IPS-15b (cell line): ENCODE measurements at regions not wholly inside any gene's neighbourhood (a gene's known extent, or its start where the extent isn't known, plus 50 kb on each side); places are given as distances from the start of the nearest gene placed in this dataset.
"Not testable (repeated sequence)": the region's sequence is repeated elsewhere in the genome, so short reads cannot be mapped to it uniquely, and the experiment has no call there.

Experiments used
- H3K27me3 ChIP-seq: one replicate; pipeline ENCODE4 v1.6.1; 2013; ENCODE audit warnings: low read length; ENCODE audit not compliant: control insufficient read depth, insufficient read depth
- H3K36me3 ChIP-seq: one replicate; pipeline ENCODE4 v1.6.1; 2013; ENCODE audit warnings: low read length; ENCODE audit not compliant: control insufficient read depth, insufficient read depth
- H3K4me1 ChIP-seq: one replicate; pipeline ENCODE4 v1.6.1; 2013; ENCODE audit warnings: mild to moderate bottlenecking, low read length; ENCODE audit not compliant: control insufficient read depth, insufficient read depth
- H3K4me3 ChIP-seq: one replicate; pipeline ENCODE4 v1.5.1; 2013; ENCODE audit warnings: low read depth, low read length
- H3K9ac ChIP-seq: one replicate; pipeline ENCODE4 v1.6.1; 2013; ENCODE audit warnings: low read depth, mild to moderate bottlenecking, low read length
- H3K9me3 ChIP-seq: one replicate; pipeline ENCODE4 v1.6.1; 2013; ENCODE audit warnings: mild to moderate bottlenecking, low read length; ENCODE audit not compliant: control insufficient read depth, insufficient read depth

GRCh38 chr7:142451817-142452216 is 194.0 kb upstream of the PRSS58 start:
- Histone ChIP-seq H3K36me3 (no peaks in the 10 kb centered on the region), H3K9me3 (no peaks in the 10 kb centered on the region), H3K9ac (no peak overlapping the region), H3K27me3 (no peaks in the 10 kb centered on the region), H3K4me1 (no peaks in the 10 kb centered on the region), H3K4me3 (no peak overlapping the region)

- Histone ChIP-seq H3K27me3 (no peaks in the 10 kb centered on the region), H3K9ac (no peak overlapping the region), H3K36me3 (no peaks in the 10 kb centered on the region), H3K4me1 (no peaks in the 10 kb centered on the region), H3K4me3 (no peak overlapping the region), H3K9me3 (no peaks in the 10 kb centered on the region)
Measured at GRCh38 chr7:142451296-142451695, 193.4 kb upstream of the PRSS58 start.

DNA sequence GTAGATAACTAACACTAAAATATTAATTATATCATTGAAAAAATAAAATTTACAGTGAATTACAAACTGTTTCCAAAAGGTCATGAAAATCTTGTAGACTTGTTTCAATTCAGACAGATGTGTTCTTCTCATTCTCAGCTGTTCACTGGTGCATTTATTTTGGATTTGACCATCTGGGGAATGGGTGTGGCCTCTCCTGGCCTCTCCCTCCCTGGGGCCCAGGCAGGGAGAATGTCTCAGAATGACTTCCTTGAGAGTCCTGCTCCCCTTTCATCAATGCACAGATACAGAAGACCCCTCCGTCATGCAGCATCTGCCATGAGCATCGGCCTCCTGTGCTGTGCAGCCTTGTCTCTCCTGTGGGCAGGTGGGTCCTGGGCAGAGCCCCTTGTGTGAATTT is 192.8 kb upstream of the PRSS58 start:
- no peaks in the 10 kb centered on the region for H3K4me1 ChIP-seq
- H3K36me3 ChIP-seq = no peaks in the 10 kb centered on the region
- H3K4me3 ChIP-seq = no peak overlapping the region
- H3K9me3 ChIP-seq = no peaks in the 10 kb centered on the region
- H3K27me3 ChIP-seq = no peaks in the 10 kb centered on the region
- H3K9ac ChIP-seq = no peak overlapping the region

DNA sequence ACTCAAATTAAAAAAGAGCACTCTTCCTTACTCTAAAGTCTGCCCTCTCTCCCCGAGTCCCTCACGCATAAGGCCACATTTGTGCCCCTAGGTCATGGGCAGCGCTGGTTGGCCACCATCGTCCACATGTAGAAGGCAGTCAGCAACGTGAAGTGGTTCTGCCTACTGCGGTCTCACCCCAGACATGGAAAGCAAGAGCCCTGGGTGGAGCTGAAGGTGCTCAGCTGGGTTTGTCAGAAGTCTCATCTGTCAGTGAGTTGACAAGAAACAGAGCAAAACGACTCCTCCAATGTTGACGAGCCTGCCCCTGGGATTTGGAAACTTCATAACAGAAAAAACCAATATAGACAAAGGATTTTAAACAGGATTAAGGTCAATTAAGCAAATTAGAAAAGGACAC is 192.3 kb upstream of the PRSS58 start:
- Histone ChIP-seq H3K36me3 (no peaks in the 10 kb centered on the region), H3K27me3 (no peaks in the 10 kb centered on the region), H3K9me3 (no peaks in the 10 kb centered on the region), H3K4me3 (no peak overlapping the region), H3K9ac (no peak overlapping the region), H3K4me1 (peaks cover 1% of the 10 kb centered on the region)

GRCh38 chr7:142448857-142449256 is 191.0 kb upstream of the PRSS58 start:
- H3K9ac ChIP-seq, H3K27me3 ChIP-seq, H3K4me3 ChIP-seq, H3K9me3 ChIP-seq, H3K4me1 ChIP-seq, H3K36me3 ChIP-seq: not testable (repeated sequence)

GRCh38 chr7:142447762-142448161 is 189.9 kb upstream of the PRSS58 start:
- Histone ChIP-seq H3K4me1 (peaks cover 3% of the 10 kb centered on the region), H3K9me3 (no peaks in the 10 kb centered on the region), H3K9ac (no peak overlapping the region), H3K36me3 (no peaks in the 10 kb centered on the region), H3K27me3 (no peaks in the 10 kb centered on the region), H3K4me3 (no peak overlapping the region)

DNA sequence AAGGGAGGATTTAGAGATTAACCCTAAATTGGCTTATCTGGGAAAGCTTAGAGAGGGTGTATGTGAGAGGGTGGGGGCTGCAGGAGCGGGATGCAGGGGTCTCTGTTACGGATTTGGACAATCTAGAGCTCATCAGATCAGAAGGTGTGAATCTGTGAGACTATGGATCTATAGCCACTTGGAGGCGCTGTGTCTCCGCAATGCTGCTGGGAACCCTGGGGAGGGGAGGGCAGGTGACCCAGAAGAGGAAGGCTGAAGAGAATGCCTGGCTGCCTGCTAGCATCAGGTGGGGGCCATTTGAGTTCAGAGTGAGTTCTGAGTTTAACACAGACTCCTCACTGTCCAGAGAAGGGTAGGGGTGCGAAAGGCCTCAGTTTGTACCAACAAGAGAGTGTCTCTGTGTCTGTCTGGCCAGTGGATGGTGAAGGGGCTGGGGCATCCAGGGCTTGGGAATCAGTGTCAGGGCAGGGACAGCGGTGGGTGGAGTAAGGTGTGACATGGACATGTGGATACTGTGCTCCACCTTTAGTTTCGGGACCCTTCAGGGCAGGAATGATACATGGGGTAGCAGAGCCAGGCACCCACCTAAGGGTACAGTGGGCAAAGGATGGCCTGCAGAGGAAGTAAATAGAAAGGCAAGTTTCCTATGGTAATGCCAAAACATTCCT is 187.3 kb upstream of the PRSS58 start:
- Histone ChIP-seq H3K36me3 (no peaks in the 10 kb centered on the region), H3K27me3 (no peaks in the 10 kb centered on the region), H3K9me3 (no peaks in the 10 kb centered on the region), H3K4me3 (no peak overlapping the region), H3K9ac (no peak overlapping the region), H3K4me1 (peaks cover 11% of the 10 kb centered on the region)

DNA sequence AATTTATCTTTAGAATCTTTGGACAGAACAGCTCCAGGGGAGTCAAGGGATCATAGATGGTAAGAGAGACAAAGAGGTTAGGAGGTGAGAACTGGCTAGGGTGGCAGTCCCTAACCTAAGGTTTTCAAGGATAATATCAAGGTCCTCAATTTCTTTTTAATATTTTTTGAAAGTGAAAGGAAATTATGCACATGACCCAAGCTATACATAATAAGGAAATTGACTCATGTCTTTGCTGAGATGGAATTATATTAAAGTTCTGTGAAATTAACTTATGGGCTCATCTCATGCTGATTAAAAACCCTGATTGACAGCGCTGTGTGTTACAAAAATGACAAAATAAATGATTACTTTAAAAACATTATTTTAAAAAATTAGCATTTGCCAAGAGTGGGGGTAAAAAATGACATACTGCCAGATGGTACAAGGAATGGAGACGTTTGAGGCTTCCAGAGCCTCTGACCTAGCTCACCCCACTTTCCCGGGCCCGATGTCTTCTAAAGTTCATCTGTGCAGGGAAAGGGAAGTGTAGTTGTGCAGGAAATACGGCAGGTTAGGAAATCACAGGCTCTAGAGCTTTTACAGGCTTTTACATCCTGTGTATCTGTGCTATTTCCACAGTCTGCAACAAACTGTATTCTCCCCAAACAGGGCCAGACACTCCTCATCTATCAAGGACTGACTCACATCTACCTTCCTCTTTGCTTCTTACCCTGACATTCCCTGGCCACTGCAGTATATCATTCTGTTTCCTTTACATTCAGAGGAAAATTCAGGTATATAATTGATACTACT is 185.6 kb upstream of the PRSS58 start:
- peaks cover 11% of the 10 kb centered on the region for H3K4me1 ChIP-seq
- no peak overlapping the region for H3K4me3 ChIP-seq
- H3K27me3 ChIP-seq = no peaks in the 10 kb centered on the region
- H3K36me3 ChIP-seq = no peaks in the 10 kb centered on the region
- no peaks in the 10 kb centered on the region for H3K9me3 ChIP-seq
- H3K9ac ChIP-seq = no peak overlapping the region

GRCh38 chr7:142442396-142442795 is 184.5 kb upstream of the PRSS58 start:
- Histone ChIP-seq H3K4me3 (no peak overlapping the region), H3K4me1 (peaks cover 11% of the 10 kb centered on the region), H3K9ac (no peak overlapping the region)

DNA sequence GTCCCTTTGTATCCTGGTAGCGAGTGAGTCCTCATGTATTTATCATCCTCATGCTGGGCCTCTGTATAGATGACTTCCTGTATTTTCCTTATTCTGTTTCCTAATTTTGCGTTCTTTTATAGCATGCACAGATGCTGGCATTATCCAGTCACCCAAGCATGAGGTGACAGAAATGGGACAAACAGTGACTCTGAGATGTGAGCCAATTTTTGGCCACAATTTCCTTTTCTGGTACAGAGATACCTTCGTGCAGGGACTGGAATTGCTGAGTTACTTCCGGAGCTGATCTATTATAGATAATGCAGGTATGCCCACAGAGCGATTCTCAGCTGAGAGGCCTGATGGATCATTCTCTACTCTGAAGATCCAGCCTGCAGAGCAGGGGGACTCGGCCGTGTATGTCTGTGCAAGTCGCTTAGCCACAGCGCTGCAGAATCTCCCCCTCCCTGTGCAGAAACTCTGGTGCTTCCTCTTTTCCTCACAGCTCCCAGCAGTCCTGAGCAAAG is 183.1 kb upstream of the PRSS58 start:
- Histone ChIP-seq H3K4me1 (peaks cover 11% of the 10 kb centered on the region), H3K9me3 (no peaks in the 10 kb centered on the region), H3K4me3 (no peak overlapping the region), H3K36me3 (no peaks in the 10 kb centered on the region), H3K27me3 (no peaks in the 10 kb centered on the region), H3K9ac (no peak overlapping the region)

More at GRCh38 chr7:142442396-142442795, 184.5 kb upstream of the PRSS58 start:
- Histone ChIP-seq H3K9me3 (no peaks in the 10 kb centered on the region), H3K27me3 (no peaks in the 10 kb centered on the region), H3K36me3 (no peaks in the 10 kb centered on the region)

DNA sequence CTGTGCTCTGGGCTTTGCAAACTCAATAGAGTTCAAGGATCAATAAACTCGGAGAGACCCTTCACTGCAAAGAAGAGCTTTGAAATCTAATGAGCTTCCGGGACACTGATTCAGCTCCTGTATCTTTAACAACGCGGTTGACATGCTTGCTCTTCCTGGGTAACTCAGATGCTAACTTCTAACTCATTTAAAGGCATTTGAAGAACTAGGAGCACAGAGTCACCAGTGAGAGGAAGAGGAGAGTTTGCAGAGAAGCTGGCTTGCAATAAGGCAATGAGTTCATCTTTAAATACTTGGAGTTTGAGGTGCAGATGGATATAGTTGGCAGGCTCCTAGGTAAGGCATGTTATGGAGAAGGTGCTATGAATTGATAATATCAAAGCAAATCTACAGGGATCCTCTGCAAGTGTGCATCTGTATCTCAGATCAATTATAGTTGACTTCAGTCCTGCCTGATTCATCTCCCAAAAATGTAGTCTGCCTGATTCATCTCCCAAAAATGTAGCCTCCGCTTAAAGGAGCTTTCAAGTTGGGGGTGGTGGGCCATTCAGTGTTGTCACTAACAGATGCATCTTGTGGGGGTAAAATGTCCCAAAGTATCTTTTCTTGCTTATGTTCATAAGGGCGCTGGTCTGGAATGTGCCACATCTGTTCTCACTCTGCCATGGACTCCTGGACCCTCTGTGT is 182.5 kb upstream of the PRSS58 start:
- no peaks in the 10 kb centered on the region for H3K9me3 ChIP-seq
- H3K4me1 ChIP-seq = peaks cover 11% of the 10 kb centered on the region
- no peaks in the 10 kb centered on the region for H3K27me3 ChIP-seq
- no peaks in the 10 kb centered on the region for H3K36me3 ChIP-seq
- H3K9ac ChIP-seq = no peak overlapping the region
- H3K4me3 ChIP-seq = no peak overlapping the region
